ENCODE measurements at regions not wholly inside any gene's neighbourhood (a gene's known extent, or its start where the extent isn't known, plus 50 kb on each side); places are given as distances from the start of the nearest gene placed in this dataset.

DNA sequence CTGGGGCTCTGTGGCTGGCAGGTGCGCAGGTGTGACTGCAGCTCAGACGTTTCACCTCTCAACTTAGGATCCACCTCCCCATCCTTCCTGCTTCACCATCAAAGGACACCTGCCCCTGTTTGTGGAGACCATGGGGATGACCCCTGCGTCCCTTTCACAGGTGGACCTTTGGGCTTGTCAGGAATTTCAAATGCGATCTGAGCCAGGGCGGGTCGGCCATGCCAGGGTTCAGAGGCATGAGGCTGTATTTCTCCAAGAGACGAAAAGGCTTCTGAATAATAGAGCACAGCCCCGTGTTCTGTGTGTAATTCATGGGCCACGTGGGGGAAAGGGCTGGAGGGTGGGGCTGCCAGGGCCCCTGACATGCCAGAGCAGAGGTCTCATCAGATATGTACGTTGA, 668.0 kb downstream of the BRD1 start:
- DNase-seq = no peak

DNA sequence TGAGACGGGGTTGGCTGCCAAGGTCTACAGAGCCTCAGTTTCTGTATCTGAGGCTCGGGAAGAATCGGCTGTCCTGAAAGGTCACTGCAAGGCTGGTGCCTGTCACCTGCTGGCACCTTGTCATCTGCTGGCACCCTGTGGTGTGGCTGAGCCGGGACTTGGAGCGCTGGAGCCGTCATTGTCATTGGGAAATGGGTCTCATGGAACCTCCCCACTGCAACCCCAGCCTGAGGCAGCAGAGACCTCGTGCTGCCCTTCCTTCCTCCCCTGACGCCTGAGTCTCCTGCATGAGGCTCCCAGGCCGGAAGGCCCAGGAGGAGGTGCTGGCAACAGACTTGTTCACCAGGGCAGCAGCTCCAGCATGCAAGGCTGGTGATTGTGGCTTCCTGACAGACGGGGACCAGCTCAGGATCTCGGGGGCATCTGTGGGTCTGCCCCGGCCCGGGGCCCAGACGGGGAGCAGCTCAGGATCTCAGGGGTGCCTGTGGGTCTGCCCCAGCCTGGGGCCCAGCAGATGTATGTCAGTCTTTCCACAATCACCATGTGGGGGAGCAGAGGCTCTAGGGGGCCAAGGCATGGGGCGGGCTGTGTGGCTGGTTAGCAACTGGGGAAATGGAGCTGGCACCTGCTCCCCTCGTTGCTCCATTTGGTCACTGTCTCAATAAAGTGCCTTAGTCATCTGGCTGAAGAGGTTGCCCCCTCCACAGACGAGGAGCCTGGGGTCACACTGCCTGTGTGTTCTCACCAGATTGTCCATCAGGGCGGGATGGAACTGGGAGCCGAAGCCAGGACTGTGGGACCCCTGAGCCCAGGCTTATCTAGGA, 668.7 kb downstream of the BRD1 start:
- no peak for DNase-seq

DNA sequence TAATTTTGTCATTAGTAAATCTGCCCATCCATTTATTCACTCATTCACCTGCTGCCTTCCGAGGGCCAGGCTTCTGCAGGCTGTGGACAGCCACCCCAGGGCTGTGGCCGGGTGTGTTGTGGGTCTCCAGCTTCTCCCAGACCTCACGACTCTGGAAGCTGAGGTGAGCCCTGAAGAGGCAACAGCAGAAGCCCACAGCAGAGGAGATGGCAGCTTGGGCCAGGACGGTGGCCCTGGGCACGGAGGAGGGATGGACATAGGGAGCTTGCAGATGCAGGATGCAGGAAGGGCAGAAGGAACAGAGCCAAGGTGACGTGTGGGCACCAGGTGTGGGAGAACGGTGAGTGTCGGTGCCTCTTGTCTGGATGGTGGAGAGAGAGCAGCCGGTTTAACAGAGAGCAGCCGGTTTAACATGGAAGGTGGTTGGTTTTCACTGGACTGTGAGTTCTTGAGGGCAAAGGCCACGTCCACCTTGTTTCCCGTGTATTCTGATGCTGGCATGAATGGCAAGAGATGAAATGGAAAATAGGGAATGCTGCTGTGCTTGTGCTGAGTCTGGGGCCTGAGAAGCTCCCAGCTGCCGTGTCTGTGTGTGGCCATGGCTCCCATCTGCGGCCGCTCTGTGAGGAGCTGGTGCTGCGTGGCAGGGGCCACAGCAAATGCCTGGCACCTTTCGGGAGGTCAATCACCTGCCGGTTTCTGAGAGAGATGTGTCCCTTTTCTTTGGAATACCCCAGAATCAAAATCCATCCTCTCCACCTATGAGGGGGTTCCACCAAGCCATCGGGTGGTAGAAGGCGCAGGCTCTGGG, 669.9 kb downstream of the BRD1 start:
- no peak for DNase-seq

DNA sequence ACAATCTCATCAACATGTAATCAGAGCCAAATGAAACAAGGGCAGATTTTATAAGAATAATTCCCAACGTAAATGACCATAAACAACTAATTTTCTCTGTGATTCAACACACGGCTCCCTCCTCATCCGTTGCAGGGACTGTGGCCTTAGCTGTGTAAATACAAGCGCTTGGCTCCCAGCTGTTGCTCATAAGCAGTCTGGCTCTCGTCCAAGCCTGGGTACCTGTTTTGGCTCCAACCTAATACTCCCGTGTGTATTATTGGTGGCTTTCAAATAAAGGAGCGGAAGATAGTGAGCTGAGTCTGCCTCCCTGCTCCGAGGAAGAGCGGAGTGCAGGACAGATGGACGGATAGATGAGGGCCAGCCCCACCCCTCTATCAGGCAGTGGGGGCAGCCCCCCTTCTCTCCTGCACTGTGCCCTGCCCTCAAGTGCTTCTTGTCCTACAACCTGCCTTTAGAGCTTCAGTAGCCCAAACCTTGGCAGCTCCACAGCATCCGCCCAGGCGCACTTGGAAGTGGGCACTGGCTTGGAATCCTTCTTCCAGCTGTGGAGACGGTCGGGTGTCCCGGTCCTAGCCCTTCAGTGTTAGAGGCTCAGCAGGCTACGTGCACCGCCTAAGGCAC, 670.9 kb downstream of the BRD1 start:
- no peak for DNase-seq

DNA sequence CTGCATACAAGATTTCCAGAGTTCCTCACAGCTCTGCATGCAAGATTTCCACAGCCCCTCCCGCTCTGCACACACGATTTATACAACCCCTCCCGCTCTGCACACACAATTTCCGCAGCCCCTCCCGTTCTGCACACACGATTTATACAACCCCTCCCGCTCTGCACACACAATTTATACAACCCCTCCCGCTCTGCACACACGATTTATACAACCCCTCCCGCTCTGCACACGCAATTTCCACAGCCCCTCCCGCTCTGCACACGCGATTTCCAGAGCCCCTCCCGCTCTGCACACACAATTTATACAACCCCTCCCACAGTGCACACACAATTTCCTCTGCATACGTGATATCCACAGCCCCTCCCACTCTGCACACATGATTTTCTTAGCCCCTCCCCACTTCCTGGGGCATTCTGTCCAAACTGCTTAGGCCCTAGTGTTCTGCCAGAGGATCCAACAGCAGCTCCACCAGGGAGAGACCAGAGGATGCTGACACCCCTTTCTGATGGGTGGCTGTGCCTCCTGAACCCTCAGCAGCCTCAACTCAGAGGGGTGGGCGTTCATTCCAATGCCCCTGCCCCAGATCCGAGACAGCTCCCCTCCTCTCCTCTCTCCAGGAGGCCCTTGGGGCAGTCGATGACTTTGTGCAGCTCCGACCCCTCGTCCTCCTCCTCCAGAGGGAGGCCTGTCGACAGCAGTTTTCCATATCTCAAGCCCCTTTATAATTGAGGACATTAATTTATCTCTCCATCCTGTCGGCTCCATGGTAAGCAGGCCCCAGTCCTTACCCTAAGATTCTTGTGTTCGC, 671.7 kb downstream of the BRD1 start:
- DNase-seq = no peak

DNA sequence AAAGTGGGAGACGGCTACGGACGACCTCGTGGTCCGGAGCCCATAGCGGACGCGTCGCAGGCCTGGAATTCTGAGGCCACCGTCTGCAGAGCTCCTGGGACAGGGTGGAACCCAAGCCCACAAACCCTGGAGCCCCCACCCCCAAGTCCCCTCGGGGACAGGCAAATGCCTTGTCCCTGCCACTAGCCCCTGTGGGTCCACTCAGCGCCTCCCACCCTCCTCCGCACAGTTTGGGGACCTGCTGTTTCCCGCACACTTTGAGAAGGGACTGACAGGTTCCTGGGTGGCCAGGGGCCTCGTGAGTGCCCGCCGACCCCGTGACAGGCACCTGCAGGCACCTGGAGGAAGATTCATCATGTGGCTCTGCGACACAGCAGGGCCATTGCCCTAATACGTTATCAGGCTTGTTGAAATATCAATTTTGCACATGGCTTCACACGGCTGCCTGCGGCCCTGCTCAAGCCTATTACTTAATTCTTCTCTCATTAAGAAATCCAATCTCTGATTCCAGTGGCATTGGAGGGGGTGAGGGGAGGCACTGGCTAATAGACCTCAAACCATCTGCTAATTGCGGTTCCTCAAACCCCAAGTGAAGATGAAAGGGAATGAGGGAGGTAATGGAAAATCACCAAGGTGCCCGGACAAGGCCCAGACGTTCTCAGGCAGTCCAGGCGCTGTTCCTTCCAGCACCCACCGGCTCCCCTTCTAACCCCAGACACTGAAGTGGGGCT, 672.5 kb downstream of the BRD1 start:
- DNase-seq = no peak

DNA sequence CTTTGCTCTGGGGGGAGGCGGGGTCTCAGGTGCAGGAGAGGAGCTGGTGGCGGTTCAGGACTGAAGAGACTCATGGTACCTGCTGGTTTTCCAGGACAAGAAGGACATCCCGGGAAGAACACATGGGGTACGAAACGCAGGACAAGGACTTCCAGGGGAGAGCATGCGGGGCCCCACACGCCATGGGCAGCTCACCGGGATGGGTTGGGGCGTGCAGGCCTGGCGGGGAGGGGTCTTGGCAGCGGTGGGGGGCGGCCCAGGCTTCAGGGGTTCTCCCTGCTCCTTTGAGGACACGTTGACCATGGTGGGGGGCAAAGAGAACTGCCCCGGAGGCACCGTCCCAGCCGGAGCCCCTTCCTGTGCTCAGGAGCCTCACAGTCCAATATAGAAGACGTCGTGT, 673.2 kb downstream of the BRD1 start:
- DNase-seq = no peak

DNA sequence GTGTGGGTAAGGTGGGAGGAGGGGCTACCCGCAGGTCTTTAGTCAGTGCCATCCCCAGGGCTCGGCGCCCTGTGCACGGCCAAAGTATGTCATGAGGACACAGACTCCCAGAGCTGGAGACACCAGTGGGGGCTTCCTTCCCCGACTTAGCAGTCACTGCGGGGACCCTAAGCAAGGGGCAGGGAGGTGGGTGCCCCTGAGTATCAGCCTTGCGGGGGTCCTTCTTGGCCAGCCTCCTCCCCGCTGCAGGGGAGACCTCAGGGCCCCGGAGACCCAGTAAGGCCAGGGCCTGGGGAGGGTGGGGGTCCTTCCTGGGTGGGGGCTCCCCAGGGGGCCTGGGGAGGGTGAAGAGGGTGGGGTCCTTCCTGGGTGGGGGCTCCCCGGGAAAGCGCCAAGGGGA, 673.8 kb downstream of the BRD1 start:
- DNase-seq = no peak

DNA sequence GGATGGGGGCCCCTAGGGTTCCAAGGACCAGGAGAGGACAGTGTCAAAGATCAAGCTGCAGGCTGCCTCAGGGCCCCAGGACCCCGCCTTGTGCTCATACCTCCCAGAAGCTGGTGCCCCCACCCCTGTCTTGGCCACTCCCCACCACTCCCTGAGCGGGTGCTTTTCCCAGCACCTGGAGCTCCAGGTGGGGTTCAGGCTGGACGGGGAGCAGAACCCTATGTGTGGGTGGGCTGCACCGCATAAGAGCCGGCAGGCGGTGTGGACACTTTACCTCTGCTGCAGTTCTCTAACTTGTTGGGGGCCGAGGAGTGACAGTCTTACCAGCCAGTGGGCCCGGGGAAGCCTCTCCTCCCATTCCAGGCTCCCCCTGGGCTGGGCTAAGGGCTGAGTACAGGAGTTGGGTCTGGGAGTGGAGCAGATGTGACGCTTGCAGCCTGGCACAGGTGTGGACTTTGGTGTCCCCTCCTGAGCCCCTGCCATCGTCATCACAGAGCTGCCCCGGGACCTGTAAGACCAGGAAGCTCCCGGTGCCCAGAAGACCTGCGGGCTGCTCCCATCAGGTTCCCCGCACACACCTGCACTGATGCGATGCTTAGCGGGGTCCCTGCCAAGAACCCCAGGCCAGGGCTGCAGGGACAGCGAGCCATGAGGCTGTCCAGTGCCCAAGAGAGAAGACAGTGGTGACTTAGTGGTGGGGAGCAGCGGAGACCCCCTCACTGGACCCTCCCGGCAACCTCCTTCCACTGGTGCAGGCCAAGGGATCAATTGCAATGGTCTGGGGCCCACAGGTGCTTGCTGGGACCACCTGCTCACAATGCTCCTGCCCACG, 674.5 kb downstream of the BRD1 start:
- no peak for DNase-seq

DNA sequence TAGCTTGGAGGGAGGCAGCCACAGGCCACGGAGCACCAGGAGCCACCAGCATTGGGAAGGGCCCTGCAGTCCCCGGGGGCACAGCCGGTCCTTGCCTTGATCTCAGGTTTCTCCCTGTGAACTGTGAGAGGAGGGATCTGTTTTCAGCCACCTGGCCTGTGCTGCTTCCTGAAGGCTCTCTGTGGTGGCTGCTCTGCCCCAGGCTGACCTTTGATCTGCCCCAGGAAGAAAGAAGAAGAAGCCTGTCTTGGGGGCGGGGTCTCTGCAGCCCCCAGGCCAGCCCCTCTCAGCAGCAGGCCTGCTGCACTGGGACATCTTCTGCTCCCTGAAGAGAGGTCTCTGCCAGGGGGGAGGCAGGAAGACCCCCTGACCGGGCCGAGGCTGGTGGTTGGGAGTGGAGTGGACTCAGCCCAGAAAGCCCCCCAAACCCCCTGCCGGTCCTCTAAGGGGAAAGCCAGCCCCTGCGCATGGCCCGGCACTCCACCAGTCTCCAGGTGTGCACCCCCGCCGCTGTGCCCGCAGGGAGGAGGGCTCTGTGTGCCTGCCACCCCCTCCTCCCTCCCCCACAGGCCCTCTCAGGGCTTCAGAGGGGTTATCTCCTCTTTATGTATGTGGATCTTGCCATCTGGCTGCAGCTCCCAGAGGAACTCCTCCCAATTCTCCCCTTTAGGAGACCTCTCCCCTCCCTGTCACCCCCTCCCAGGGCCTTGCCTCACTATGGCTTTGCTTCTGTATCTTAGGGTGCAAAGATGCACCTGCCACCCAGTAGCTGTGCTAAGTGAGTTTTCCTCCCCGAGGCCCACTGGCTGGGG, 675.3 kb downstream of the BRD1 start:
- DNase-seq = no peak

DNA sequence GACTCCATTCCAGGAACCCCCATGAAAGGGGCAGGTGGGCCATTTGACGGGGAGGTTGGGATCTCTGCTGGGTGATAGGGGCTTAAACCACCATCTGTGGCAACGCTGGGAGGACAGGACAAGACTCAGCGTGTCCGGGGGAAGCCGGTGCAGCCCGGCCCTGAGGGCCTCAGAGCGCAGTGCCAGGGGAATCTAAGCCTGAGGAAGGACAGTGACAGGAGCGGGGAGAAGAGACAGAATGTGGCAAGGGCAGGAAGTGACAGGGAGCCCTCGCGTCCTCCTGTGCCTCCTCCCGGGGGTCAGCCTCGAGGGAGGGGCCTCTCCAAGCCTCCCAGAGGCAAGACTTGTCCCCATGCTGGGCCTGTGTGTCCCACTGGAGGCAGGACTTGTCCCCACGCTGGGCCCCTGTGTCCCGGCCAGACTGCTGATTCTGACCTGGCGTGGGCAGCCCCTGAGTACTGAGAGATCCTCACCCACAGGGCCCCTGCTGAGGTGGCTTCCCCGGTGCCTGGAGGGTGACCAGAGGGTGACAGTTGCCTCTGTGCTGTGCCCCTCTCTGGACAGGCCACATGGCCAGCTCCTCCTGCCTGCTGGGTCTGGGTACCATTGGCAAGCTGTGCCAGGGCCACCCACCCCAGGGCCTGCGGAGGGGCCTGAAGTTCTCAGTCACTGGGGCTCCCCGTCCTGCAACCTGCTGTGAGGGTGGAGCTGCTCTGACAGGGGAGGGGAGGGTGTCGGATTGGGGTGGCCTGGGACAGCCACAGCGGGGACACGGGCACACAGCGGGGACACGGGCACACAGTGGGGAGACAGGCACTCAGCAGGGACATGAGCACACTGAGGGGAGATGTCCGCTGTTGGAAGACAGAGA, 676.2 kb downstream of the BRD1 start:
- DNase-seq = no peak

DNA sequence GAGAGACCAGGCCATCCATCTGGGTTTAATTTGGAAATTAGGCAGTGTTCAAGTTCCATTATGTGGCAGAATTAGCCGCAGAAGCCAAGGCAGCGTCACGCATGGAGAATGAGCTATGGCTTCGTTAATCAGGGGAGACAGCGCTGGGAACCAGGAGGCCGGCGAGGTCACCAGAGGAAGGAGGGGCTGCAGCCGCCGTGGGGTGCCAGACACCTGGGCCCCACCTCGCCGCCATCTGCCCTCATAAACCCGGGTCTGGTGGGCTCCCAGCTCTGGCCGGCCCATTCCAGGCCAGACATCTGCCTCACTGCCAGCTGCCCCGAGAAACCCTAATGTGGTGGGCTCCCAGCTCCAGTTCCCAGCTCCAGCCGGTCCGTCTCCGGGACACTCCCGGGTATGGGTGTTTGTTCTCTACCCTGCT, 676.9 kb downstream of the BRD1 start:
- no peak for DNase-seq

DNA sequence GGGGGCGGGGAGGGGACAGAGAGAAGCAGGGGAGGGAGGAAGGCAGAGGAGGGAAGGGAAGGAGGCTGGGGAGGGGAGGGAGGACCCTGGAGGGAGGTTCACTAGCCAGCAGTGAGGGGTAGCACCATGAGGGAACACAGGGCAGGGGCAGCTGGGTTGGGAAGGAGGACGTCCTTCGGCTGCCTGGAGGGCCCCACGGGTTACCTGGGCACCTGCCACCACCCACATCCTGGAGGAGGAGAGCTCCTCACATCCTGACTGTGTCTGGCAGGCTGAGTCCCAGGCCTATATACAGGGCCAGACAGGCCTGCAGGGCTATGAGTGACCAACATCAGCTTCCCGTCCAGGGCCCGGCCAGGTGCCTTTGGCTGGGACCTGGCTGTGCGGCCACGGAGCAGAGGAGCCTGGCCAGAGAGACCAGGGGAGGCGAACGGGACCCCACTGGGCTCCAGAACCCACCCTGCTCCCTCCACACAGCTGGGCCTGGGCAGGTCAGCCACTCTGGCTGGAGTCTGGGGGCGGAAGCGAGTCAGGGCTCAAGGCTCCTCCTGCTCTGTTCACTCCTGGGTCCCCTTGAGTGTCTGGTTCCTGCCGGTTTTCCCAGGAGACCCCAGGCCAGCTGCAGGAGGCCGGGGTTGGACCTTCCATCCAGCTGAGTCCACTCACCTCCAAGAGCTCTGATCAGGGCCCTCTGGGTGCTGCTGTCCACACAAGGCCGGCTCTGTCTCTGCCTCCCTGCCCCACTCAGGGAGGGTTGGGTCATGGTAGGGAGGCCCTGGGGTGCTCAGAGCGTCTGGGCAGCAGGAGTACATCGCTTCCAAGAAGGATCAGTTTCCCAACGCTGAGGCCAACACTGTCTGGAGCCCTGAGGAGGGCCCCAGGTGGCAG, 677.7 kb downstream of the BRD1 start:
- DNase-seq = no peak

DNA sequence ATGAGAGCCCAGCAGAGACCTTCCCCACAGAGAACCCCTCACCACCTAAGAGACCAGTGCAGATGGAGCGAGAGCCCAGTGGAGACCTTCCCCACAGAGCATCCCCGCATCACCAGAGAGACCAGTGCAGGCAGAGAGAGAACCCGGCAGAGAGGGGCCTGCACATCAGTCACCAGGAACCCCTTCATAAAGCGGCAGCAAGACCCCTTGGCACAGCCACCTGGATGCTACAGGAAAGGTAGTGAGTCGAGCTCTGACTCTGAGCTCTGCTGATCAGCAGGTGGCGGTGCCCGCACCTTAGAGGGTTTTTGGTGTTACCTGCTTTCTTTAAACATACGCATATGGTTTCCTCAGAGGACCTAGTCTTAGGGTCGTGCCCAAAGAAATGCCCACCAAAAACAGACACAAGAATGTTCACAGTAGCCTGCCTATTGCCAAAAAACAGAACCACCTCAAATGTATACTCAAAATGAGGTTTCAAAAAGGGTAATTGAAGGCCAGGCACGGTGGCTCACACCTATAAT, 678.7 kb downstream of the BRD1 start:
- no peak for DNase-seq

DNA sequence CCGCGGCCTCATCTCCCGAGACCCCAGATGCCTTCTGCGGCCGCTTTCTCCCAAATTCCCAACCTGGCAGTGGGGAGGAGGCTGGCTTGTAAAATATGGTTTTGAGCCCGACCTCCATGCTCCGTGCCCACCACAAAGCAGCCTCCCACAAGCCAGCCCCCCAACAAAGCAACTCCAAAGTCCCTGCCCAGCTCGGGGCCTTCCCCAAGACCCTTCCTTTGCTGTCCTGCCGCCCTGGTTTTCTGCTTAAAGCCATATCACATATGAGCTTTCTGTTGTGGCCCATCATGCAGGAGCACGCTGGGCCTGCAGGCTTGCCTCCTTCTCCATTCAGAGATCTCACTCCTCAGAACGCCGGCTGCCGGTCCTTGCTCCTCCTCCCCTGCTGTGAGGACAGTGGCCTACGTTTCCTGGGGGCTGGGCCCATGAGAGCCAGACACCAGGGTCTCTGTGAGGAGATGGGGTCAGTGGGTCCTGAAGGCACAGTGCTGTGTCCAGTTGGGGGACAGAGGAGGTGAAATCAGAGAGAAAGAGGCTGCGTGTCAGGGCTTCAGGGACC, 680.0 kb downstream of the BRD1 start:
- no peak for DNase-seq

DNA sequence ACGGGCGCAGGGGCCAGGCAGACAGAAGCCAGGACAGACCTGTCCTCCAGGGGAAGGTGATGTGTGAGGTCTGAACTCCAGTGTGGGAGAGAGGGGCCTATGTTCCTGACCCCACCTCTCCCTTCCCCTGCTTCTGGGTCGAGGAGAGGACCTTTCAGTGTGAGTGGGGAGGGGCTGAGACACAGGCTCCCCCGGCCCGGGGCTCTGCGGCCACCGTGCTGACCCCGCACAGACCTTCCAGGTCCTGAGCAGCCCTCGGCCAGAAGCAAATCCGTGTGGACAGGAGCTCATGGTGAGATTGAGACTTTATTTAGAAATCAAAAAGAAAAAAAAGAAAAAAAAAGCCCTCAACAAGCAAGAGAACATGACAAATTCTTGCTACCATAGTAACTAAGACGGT, 680.5 kb downstream of the BRD1 start:
- DNase-seq = no peak

DNA sequence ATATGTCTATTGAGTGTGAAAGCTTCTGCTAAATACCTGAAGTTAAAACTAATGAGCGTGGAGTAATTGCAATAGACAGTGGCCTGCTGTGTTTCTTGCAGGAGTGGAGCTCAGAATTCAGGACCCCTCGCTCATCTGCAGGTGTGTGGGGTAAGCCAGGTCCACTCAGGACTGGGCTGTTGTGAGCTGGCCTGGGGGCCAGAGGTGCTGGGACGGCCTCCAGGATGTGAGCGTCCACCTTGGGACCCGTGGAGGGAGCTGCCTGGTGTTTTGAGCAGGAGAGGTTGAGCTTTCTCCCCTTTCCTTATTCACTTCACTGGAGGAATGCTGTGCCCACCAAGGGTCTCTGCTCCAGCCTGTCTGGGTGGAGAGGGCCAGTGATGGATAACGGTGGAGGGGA, 681.2 kb downstream of the BRD1 start:
- DNase-seq = no peak

DNA sequence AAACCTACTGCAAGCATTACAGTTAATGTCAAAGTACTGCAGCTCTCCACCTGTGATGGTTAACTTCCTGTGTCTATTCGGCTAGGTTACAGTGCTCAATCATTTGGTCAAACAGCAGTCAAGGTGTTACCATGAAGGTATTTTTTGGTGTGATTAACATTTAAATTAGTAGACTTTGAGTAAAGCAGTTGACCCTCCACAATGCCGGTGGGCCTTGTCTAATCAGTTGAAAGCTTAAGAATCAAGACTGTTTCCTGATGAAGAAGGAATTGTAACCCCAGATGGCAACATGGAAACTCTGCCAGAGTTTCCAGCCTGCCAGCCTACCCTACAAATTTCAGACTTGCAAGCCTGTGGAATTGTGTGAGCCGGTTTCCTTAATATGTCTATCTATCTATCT, 683.9 kb downstream of the BRD1 start:
- DNase-seq = no peak

All from NCI-H1417 treated with DMSO at 0.1 percent for 48 hours (cell line).